Activated CD4-positive, alpha-beta T cell treated with anti-CD3 and anti-CD28 coated beads, Interleukin-2, amount 50 U/mL, for 48 hours (primary cell): ENCODE measurements at regions not wholly inside any gene's neighbourhood (a gene's known extent, or its start where the extent isn't known, plus 50 kb on each side); places are given as distances from the start of the nearest gene placed in this dataset.

ENCODE experiments used
- DNase-seq, 2 experiments: peaks; one replicate each; pipeline ENCODE4 v3.0.0-alpha.2; 2020

DNA sequence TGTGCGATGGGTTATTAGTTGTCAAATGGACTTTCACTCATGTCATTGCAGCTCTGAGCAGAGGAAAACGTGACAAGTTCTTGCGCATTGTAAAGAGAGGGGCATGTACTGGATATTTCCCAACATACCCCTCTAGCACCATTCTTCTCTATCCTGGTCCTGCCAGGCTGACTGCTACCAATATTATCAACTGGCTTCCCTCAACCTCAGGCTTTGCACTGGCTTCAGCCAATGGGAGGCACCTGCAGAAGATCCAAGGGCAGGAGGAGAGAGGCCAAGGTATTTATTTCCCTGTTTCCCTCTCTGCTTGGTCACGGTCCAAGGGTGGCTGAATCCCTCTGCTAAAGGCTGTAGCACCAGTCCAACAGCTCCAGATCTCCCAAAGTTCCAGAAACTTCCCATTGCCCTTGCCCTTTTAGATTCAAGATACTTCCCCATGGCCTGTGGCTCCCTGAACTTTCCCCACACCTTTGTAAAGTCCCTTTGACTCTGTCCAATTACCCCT is 175.6 kb upstream of the NECTIN1 start:
- DNase-seq: no peak

DNA sequence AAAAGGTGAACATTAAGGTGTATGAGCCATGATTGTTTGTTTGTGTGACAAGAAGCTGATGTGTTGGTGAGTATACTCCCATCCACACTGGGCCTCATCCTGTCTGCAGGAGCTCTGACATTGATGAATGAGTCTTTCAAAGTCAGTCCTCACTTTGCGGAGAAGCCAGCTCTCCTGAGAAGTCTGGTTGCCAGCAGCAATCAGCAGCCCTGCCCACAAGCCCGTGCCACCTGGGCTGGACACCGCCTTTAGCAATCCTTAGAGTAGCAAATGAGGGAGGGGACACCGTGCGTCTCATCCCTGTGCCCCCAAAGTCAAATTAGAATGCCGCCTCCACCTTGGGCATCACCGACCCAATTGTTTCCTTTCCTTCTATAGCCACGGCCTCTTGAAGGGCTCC is 174.8 kb upstream of the NECTIN1 start:
- DNase-seq: no peak

DNA sequence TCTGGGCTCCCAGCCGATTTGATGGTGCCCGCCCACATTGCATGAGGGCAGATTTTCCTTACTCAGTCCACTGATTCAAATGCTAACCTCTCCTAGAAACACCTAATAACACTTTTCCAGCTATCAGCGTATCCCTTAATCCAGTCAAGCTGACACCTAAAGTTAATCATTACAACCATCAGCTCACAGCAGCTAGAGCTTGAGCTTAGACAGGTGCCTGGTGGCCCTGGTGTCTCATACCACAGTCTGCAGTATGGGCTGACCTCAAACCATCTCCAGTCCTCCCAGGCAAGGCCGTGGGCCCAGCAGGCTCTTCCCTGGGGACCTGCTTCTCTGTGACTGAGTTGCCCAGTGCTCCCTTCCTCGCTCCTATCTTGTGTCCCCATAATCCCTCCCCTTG is 174.4 kb upstream of the NECTIN1 start:
- no peak for DNase-seq

DNA sequence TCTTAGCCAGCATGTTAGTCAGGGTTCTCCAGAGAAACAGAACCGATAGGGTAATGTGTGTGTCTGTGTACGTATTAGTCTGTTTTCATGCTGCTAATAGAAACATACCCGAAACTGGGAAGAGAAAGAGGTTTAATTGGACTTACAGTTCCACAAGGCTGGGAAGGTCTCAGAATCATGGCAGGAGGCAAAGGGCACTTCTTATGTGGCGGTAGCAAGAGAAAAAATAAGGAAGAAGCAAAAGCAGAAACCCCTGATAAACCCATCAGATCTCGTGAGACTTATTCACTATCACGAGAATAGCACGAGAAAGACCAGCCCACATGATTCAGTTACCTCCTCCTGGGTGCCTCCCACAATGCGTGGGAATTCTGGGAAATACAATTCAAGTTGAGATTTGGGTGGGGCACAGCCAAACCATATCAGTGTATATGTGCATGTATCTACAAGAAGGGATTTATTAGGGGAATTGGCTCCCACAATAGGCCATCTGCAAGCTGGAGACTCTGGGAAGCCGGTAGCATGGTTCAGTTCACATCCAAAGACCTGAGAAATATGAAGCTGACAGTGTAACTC is 173.7 kb upstream of the NECTIN1 start:
- DNase-seq: no peak

DNA sequence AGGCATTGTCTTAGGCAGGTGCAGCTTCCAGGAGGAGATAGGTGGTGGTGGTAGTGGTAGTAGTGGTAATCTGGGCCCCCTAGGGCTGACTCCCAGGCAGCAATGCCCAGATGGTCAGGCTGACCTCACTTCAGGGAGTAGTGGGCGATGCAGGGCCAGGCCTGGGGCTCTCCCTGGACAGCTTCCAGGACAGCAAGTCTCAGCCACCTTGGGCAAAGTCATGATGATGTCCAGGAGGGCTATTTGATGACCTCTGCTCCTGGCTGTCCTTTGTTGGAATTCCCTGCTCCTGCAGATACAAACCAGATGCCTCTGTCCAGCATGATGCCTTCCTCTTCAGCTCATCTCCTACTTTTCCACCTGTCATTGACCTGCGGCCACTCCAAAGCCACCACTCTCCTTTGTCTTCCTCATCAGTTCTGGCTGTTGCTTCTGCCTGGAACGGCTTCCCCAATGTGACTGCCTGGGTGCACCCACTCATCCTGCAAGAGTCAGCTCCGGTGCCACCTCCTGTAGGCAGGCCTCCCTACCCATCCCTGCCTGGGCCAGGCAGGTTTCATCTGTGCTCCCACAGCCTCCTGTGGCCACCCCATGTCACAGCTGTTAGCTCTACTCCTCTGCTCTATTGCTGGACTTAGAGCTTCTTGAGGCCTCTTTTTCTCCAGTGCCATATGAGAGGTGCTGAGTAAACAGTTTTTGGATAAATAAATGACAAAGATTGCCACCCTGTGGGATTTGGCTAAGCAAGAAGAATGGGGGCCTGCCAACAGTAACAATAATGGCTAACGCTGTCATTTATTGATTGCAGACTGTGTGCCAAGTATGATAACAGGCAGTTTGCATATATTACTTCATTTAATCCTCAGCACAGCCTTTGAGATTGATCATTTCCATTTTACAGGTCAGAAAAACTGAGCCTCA is 172.9 kb upstream of the NECTIN1 start:
- DNase-seq: no peak

DNA sequence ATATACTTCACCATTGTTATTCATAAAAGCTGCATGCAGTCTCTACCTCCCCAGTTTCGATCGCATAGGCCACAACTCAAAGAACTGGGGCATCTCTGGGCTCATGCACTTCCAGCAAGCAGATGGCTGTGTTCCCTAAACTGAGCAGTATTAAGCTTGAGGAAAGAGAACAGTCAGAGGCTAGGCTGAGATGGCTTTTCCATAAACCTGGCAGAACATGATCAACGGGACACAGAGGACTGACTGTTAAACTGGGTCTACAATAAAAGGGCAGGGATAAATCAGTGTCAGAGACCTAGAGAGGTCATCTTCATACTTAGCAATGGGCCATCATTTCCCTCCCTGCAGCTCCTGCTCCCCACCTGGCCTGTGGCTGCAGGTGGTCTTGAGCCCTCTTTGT is 171.0 kb upstream of the NECTIN1 start:
- DNase-seq: no peak

DNA sequence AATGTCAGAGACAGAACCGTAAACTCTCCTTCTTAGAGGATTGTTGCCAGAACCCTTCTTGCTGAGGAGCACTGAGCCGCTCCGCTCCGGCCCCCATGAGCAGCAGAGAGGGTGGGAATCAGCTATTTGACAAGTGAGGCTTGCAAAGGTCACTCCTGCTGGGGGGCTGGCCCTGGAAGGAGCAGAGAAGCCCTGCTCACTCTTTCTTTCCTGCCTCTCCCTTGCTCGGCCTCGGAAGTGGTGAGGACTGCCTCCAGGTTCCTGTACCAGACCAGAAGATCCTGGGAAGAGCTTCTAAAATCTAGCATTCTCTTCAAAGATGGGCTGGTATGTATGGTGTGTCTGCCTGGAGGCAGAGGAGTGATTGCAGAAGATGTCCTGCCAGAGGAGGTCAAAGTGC is 168.6 kb upstream of the NECTIN1 start:
- no peak for DNase-seq

DNA sequence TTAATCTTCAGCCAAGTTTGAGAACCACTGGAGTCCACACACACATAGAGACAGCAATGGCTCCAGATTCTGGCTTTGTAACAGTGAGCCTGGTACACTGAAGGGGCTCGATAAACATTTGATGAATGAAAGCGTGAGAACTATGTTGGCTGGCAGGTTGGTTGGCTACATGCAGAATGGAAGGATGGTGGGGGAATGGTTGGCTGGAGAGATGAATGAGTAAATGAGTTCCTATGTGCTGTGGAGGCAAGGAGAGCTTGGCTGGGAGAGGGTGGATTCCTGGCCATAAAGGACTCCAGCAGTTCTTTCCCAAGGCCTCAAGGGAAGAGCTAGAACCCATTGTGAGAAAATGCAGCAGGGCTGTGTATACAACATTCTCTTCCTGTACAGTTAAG is 168.0 kb upstream of the NECTIN1 start:
- no peak for DNase-seq

DNA sequence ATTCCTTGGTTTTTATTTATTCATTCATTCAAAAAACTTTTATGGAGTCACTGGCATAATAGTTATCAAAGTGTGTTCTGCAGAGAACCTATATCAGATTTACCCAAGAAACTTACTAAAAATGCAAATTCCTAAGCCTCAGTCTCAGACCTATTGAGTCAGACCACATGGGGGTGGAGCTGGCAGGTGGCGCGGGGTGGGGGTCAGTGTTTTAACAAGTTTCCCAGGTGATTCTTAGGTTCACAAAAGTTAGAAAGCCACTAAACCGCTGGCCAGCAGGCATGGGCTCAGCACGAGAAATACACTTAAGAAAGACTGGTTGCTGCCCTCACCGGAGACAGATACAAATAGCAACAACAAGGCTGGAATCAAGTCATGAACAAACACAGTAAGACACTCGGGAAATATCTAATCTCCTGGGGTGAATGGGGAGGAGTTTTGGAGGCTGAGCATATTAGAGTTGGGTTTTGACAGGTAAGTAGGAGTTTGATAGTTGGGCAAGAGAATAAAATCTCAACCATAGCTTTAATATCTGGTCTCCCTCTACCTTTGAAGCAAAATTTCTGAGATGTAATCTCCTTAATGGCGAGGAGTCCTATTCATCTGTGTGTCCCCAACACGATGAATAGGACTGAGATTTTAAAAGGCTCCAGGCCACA is 167.5 kb upstream of the NECTIN1 start:
- no peak for DNase-seq

DNA sequence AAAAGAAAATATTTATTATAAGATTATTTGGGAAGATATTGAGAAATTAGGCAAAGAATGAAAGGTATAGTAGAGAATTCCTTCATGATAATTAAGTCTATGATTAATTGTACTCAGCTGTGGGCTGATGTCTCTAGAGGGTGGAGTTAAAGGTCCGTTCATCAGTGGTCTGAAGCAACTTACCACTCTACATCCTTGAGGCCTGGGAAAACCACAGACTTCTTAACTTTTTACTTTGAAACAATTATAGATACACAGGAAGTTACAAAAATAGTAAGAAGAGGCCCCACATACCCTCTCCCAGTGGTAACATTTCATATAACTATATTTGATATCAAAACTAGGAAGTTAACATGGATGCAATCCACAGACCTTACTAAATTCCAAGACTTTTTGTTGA is 167.0 kb upstream of the NECTIN1 start:
- no peak for DNase-seq

DNA sequence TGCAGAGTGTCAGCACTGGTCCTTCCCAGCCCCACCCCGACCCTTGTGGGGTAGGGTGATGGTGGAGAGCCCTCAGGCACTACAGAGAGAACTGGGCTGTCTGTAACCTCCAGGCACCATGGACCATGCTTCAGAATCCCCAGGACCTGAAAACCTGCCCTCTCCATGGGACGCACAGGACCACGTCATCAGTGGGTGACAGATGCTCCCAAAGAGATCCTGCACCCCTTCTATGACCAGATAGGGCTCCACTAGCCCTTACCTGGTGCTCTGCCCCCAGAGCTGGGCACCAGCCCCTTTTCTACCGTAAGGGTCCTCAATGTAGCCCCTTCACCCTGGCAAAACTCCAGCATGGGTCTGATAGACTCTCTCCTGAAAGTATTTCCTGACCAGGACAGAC is 165.9 kb upstream of the NECTIN1 start:
- DNase-seq: no peak

DNA sequence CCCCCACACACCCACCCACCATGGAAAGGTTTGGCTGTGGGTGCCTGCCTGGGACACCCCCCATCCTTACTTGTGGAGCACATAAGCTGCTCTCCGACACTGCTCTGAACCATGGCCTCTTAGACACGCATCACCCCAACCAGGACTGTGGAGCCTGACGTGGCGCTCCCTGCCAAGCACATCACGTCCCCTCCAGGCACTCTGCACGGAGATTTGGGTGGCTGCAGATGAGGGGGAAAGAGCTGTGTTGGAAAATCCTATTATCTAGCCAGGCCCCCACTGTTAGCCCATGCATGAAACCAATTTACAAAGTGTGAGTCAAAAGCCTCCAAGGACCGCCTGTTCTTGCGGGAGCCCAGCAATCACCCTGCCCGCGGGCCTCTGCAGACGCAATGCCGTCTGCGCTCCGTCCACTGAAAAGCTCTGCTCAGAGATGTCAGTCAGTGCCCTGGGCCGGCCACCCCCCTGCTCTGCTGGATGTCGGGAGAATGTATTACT is 163.4 kb upstream of the NECTIN1 start:
- no peak for DNase-seq

DNA sequence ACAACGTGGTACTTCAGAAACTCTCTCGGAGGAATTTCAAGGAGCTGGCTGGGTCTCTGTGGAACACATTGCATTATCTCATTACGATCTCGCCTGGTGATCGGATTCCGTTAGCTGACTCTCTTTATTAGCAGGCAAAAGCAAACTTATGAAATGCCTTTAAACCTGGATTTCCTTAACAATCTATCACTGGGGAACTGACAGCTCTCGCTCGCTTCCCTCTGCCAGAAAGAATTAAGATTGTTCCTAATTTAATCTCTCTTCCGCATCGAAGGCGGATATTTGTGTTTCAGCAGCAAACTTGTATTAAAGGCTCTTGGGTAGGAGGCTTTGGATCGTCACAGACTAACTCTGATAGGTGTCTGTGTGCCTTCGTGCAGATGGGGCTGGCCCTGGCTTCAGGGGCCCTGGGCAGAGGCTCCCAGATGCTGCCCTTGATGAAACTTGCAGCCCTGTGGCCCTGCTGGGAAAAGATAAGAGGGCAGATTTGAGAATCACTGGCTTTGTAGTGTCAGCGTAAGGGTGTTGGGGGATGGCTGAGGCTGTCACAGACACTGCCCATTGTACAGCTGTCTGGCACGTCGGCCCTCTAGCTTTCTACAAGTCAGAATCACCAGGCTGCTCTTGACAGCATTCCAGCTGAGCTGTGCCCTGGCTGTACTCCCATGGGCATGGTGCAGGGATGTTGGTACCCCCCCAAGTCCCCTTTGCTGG is 162.2 kb upstream of the NECTIN1 start:
- DNase-seq: no peak

DNA sequence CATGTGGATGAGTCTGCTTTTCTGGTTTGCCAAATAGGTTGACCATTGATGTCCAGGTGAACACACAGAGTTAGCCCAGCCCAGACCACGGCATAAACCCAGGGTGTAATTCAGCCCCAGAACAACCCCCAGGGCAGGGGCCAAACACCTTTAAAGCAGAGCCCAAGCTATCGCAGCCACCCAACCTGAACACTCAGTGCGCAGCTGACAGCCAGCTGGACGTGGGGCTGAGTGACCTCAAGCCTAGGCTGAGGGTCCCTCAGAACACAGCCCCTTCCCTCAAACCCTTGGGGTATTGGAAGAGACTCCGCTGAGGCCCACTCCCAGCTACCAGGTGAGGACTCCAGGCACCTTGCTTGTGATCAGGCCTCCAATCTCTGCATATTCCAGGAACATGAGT is 161.5 kb upstream of the NECTIN1 start:
- DNase-seq: no peak

DNA sequence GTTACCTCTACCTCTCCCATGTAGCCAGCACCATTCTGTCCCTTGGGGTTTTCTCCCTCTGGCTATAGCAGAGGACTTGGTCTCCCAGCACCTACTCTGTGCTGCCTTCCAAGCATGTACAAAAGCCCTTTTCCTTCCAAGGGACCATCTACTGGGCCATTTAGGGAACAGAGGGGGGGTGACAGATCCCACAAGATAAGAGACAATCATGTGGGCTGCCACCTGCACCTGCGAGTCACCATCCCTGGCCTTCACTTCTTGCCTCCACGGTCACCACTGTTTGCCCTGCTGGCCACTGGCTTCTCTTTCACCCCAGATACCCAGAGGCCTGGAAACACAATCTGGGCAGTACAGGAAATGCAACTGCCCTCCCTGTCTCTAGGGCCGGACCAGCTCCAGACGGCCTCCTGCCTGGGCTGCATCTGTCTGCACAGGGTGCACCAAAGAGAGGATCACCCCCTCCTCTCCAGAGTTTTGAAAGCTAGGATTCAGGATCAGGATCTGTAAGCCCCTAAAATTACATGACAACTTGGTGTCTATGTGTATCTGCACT is 160.8 kb upstream of the NECTIN1 start:
- DNase-seq: no peak

DNA sequence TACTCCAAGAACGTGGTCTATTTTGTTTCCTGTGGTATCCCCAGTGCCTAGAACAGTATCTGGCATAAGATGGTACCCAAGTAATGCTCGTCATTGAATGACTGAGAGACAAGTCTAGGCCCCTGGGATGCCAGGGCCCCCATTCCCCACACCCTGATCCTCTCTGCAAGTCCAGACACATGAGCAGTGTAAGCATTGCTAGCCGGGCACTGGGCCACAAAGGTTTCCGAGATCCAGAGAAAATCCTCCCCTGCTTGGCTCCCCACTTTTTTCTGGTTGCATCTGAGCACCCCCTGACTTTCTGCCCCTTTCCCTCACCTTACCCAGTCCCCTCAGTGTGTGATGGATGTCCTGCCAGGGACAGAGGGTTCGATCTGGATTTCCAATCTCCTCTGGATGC is 160.1 kb upstream of the NECTIN1 start:
- DNase-seq: no peak

DNA sequence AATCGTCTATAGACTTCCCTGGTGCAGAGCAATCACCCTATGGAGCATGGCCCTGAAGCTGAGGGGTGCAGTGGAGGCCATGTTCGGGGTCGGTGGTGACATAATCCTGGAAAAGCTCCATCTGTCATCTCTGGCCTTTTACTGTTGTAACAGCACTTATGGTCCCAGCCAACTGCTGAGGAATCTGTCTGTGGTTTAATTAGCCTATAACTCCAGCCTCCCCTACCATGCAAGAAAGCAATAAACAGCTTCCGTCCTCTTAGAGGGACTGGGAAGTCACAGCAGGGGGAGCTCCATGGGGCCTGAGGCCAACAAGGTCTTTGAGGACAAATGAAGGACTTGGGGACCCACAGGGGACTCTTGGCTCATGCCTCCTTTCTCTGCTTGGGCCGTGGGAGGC is 159.1 kb upstream of the NECTIN1 start:
- DNase-seq: no peak

DNA sequence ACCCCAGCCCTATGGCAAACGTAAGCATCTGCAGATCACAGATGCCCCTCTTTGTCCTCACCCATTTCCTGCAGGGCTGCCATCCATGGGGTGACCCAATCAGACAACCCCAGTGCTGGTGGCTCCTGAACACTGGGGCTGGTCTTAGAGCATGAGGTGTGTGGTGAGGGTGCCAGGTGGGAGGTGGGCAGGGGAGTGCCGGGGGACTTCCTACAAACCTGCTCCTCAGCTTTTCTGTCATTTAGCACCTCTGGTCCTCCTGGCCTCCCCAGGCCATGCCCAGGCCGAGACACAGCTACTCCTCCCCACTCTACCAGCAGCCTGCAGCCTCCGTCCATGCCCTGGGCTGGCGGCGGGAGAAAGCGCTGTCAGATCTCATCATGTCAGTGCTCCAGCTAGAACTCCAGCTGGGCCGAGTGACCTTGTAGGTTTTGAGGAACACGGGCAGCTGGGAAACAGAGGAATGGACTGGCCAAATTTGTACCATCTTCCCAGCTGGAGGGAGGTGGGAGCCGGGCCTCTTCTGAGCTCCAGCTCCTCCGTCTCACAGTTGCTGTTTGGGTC is 157.7 kb upstream of the NECTIN1 start:
- DNase-seq: no peak

DNA sequence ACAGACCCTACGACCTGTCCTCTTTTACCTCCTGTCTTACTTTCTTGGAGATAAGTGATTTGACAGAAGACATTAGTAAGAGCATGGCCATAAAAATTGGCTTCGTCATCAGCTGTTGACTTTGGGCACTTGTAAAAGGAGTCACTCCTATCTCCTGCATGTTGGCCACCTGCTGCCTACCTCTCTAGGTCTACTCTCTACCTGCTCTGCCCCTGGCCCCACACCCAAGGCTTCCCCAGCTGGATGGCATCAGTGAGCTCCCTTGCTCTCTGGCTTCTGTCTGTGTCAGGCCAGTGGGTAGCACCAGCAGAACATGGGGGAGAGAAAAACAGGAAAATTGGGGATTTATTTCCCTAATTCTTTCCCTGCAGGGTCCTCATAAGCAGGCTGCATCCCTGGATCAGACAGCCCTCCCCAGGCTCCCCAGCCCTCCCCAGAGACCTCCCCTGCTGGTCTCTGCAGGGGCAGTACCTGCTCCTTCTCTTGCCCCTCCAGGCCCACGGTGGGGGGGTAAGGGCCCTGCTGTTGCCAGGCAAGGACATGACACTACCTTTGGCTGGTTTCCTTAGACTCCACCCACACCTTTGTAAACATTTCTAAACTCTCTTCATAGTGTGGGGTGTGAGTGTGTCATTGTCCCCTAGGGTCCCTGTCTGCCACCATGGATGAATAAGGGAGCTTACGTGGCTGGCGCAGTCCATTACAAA is 157.0 kb upstream of the NECTIN1 start:
- DNase-seq: no peak

DNA sequence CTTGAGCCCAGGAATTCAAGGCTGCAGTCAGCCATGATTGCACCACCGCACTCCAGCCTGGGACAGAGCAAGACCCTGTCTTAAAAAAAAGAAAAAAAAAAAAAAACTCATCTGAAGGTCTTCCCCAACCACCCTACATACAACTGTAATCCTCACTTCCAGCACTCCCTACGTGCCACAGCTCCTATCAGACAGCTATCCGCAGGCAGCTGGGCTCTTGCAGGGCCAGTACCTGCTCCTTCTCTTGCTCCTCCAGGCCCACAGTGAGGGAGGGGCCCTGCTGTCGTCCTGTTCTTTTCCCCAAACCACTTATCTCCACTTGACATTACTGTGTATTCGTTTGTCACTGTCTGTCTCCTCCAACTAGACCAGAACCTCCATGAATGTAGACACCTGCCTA is 156.1 kb upstream of the NECTIN1 start:
- no peak for DNase-seq

DNA sequence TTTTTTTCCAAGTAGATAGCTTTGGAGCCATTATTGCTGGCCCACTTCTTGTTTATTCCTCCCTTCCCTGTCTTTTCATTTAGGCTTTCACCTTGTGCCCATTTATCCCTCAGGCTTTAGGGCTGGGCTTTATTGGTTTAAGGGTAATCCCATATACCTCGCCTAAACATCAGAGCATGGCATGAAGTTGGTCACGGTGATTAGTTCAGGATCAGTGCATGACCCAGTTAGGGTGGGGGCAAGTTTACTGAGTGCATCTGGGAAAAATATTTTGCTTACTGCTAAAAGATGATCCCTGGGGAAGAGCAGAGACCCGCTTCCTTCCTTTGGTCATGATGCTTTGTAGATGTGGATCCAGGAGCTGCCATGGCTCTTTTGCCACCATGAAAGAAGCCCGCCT is 153.3 kb upstream of the NECTIN1 start:
- no peak for DNase-seq

DNA sequence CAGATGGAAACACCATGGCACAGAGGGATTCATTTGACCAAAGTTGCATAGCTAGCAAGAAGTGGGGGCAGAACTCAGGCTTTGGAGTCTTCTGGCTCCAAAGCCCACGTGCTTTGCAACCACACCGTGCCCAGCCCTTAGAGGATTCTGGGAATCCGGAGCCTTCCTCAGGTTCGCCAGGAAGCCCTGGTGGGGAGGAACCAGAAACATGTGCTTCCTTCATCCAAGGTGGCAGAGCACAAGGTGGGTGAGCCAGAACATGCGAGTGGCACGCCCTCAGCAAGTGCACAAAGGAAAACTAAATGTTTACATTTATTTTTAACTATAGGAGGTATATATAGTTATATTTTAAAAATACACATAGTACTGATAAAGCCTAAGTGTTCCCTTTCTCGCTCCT is 151.9 kb upstream of the NECTIN1 start:
- DNase-seq: no peak
